Lower leg skin (tissue), 4 donors: ENCODE measurements at regions not wholly inside any gene's neighbourhood (a gene's known extent, or its start where the extent isn't known, plus 50 kb on each side); places are given as distances from the start of the nearest gene placed in this dataset.
"Not testable (repeated sequence)": the region's sequence is repeated elsewhere in the genome, so short reads cannot be mapped to it uniquely, and the experiment has no call there.

Source experiments
- DNase-seq, 2 donors: peaks; one replicate each; pipeline ENCODE4 v3.0.0-alpha.2; 2019; ENCODE audit warnings: low spot score in 2 of 2
- H3K4me3 ChIP-seq: fragments of 200-600 bp; sonication (generic); 2 replicates; pipeline ENCODE4 v1.5.1; 2017; ENCODE audit warnings: mild to moderate bottlenecking, low read depth; ENCODE audit not compliant: poor library complexity, severe bottlenecking
- POLR2A ChIP-seq, 2 donors: fragments of 450-650 bp; IDR thresholded peaks; one replicate each; pipeline ENCODE4 v1.6.1; 2016 to 2017; ENCODE audit warnings: antibody characterized with exemption in 2 of 2, mild to moderate bottlenecking in 1 of 2, moderate library complexity in 1 of 2
- WGBS, 2 donors: methylation state at CpG; one replicate each; pipeline ENCODE4 v1.1.5; 2018; 5-methylcytosine and 5-hydroxymethylcytosine counted together
- intact Hi-C: fragments of 100-400 bp; cut with DNase I; formaldehyde crosslinking; loops from one replicate; pipeline ENCODE4 v1.15.0; 2023; ENCODE audit warnings: low total_unique reads
- TF ChIP-seq, protein P1 (sequence below), 3 donors: fragments of 450-650 bp; IDR thresholded peaks; one replicate each; pipeline ENCODE4 v1.5.1; 2016; ENCODE audit warnings: antibody characterized with exemption in 3 of 3, mild to moderate bottlenecking in 3 of 3, moderate library complexity in 2 of 3

- TF ChIP-seq, protein P1, sequence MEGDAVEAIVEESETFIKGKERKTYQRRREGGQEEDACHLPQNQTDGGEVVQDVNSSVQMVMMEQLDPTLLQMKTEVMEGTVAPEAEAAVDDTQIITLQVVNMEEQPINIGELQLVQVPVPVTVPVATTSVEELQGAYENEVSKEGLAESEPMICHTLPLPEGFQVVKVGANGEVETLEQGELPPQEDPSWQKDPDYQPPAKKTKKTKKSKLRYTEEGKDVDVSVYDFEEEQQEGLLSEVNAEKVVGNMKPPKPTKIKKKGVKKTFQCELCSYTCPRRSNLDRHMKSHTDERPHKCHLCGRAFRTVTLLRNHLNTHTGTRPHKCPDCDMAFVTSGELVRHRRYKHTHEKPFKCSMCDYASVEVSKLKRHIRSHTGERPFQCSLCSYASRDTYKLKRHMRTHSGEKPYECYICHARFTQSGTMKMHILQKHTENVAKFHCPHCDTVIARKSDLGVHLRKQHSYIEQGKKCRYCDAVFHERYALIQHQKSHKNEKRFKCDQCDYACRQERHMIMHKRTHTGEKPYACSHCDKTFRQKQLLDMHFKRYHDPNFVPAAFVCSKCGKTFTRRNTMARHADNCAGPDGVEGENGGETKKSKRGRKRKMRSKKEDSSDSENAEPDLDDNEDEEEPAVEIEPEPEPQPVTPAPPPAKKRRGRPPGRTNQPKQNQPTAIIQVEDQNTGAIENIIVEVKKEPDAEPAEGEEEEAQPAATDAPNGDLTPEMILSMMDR (IDR thresholded peaks at IDR 0.05) = no peak
- no peak for TF ChIP-seq POLR2A (IDR thresholded peaks at IDR 0.05)
- 64 to 67% methylated on average over 2 of the region's 2 CpGs for WGBS, 2 donors
- H3K4me3 ChIP-seq = no peak overlapping the region
- intact Hi-C loops = no loop called here
- DNase-seq = no peak
Observed at GRCh38 chr1:112828716-112829115, 113.6 kb upstream of the PPM1J start.

- H3K4me3 ChIP-seq, intact Hi-C loops, DNase-seq: not testable (repeated sequence)
- 56 to 71% methylated on average over 1 of the region's 1 CpG for WGBS, 2 donors
Observed at GRCh38 chr1:112827391-112827790, 112.3 kb upstream of the PPM1J start.

- no peak for DNase-seq
- intact Hi-C loops = no loop called here
- 90 to 91% methylated on average over 16 of the region's 16 CpGs for WGBS, 2 donors
Observed at GRCh38 chr1:112826217-112826944, 111.2 kb upstream of the PPM1J start.

DNA sequence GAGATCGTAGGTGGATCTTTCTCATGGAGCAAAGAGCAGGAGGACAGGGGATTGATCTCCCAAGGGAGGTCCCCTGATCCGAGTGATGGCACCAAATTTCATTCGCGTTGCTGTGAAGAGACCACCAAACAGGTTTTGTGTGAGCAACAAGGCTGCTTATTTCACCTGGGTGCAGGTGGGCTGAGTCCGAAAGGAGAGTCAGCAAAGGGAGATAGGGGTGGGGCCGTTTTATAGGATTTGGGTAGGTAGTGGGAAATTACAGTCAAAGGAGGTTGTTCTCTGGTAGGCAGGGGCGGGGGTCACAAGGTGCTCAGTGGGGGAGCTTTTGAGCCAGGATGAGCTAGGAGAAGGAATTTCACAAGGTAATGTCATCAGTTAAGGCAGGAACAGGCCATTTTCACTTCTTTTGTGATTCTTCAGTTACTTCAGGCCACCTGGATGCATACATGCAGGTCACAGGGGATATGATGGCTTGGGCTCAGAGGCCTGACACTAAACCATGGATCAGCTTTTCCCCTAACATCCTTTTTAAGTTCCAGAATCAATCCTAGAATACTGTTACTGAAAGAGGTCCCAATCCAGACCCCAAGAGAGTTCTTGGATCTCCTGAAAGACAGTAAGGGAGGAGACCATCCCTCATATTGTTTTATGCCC lies 110.6 kb upstream of the PPM1J start:
- DNase-seq, intact Hi-C loops, H3K4me3 ChIP-seq: not testable (repeated sequence)
- 82 to 89% methylated on average over 7 of the region's 7 CpGs for WGBS, 2 donors

More at GRCh38 chr1:112826217-112826944, 111.2 kb upstream of the PPM1J start:
- TF ChIP-seq POLR2A (IDR thresholded peaks at IDR 0.05) = no peak
- TF ChIP-seq, protein P1 (IDR thresholded peaks at IDR 0.05) = no peak
- H3K4me3 ChIP-seq = no peak overlapping the region

DNA sequence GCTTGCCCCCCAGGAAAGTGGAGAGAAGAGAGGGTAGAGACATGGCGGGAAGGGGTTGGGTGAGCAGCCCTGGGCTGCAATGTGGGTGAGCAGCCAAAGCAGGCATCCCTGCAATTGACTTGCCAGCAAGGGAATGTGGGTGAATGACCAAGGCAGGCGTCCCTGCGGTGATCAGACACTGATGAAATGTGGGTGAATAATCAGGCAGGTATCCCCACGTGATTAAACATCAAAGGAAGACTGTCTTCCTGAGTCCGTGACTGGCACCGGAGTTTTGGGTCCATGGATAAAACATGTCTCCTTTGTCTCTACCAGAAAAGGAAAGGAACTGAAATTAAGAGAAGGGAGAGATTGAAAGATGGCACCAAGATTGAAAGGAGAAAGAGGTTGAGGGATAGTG lies 109.9 kb upstream of the PPM1J start:
- WGBS, 2 donors = 84 to 89% methylated on average over 6 of the region's 6 CpGs

DNA sequence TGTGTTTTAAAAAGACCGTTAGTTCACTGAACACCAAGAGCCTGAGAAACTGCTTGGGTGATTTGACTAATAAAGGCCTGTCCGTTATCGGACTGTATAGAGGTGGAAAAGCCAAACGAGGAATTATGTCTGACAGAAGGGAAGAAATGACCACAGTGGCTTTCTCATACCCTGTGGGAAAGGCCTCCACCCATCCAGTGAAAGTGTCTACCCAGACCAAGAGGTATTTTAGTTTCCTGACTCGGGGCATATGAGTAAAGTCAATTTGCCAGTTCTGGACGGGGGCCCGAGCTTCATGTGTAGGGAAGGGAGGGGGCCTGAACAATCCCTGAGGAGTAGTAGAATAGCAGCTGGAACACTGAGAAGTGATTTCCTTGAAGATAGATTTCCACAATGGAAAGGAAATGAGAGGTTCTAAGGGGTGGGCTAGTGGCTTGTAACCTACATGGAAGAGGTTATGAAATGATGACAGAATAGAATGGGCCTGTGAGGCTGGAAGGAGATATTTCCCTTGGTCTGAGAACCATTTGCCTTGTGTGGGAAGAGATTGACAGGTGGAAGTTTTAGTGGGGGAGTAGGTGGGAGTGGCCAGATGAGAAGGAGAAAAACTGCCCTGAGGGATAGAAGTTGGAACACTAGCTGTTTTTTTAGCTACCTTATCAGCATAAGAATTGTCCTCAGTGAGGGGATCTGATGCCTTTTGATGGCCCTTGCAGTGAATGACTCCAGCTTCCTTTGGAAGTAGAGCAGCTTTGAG lies 106.4 kb upstream of the PPM1J start:
- H3K4me3 ChIP-seq, intact Hi-C loops, DNase-seq: not testable (repeated sequence)
- 78 to 81% methylated on average over 7 of the region's 7 CpGs for WGBS, 2 donors

More for the DNA sequence above, 109.9 kb upstream of the PPM1J start:
- intact Hi-C loops, DNase-seq, H3K4me3 ChIP-seq: not testable (repeated sequence)

DNA sequence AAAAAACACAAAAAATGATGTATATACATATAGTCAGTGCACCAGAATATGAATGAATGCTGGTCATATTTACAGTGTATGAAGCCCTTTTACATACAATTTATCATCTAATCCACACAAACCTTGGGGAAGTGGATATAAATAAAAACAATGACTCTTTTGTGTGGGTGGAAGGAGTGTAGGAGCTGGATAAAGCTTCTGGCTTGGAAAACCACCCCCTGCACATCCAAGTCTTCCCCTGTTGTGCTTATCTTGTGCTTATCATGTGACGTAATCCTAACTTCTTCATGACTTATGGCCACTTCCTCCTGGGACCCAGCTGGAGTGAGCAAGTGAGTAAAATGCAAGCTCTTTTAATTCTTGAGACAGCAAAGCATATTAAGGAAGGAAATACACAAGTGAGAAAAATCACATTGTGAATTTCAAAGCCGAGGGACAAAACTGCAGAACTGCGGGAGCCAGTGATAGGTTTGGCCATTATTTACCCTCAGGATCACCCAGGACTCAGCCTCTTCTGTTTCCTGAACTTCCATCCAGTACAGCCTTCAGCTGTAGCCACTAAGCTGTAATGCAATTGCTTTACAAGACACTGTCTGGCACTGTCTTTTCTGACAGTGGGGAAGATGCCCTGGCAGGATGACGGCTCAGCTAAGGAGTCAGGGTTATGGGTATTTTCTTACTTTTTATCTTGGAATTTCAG lies 104.0 kb upstream of the PPM1J start:
- no peak overlapping the region for H3K4me3 ChIP-seq
- 43 to 55% methylated on average over 4 of the region's 4 CpGs for WGBS, 2 donors
- DNase-seq = no peak
- TF ChIP-seq, protein P1 (IDR thresholded peaks at IDR 0.05) = no peak
- no peak for TF ChIP-seq POLR2A (IDR thresholded peaks at IDR 0.05)
- intact Hi-C loops = no loop called here
